OCI-LY3 (cell line): ENCODE measurements at regions not wholly inside any gene's neighbourhood (a gene's known extent, or its start where the extent isn't known, plus 50 kb on each side); places are given as distances from the start of the nearest gene placed in this dataset.

ENCODE experiments used
- H2AFZ ChIP-seq: fragments of 200-600, 300-600 bp; shearing (Covaris generic); 2 replicates; pipeline ENCODE4 v1.6.0; 2014; ENCODE audit warnings: antibody characterized with exemption, low read depth, low read length
- H3K27ac ChIP-seq: fragments of 200-600, 300-600 bp; sonication (generic); 2 replicates; pipeline ENCODE4 v1.5.1; 2014; ENCODE audit warnings: mild to moderate bottlenecking, low read length, moderate library complexity, mixed read lengths
- H3K27me3 ChIP-seq: fragments of 200-600, 300-600 bp; sonication (generic); 2 replicates; pipeline ENCODE4 v1.6.1; 2014; ENCODE audit warnings: low read depth, low read length, mixed read lengths
- H3K36me3 ChIP-seq: fragments of 200-600, 300-600 bp; sonication (generic); replicated peaks from 2 replicates; pipeline ENCODE3; 2014; ENCODE audit warnings: low read depth, low read length, mixed read lengths
- H3K4me1 ChIP-seq: fragments of 300-600, 200-600 bp; sonication (generic); 2 replicates; pipeline ENCODE4 v1.6.1; 2014; ENCODE audit warnings: low read length, mixed read lengths
- H3K4me2 ChIP-seq: fragments of 200-600, 300-600 bp; sonication (generic); 2 replicates; pipeline ENCODE4 v1.6.1; 2014; ENCODE audit warnings: low read length, mixed read lengths
- H3K4me3 ChIP-seq: fragments of 300-600, 200-600 bp; sonication (generic); 2 replicates; pipeline ENCODE4 v1.5.1; 2014; ENCODE audit warnings: antibody characterized with exemption, mild to moderate bottlenecking, low read length, moderate library complexity
- H3K79me2 ChIP-seq: fragments of 300-600, 200-600 bp; shearing (Covaris generic); 2 replicates; pipeline ENCODE4 v1.6.1; 2014; ENCODE audit warnings: mild to moderate bottlenecking, low read length, mixed read lengths
- H3K9ac ChIP-seq: fragments of 300-600, 200-600 bp; shearing (Covaris generic); 2 replicates; pipeline ENCODE4 v1.6.0; 2014; ENCODE audit warnings: mild to moderate bottlenecking, low read length, moderate library complexity
- H3K9me3 ChIP-seq: fragments of 200-600, 300-600 bp; shearing (Covaris generic); 2 replicates; pipeline ENCODE4 v1.6.1; 2014; ENCODE audit warnings: low read length, mixed read lengths; ENCODE audit not compliant: insufficient read depth
- H4K20me1 ChIP-seq: fragments of 200-600, 300-600 bp; sonication (generic); 2 replicates; pipeline ENCODE4 v1.6.1; 2016; ENCODE audit warnings: low read length, mixed read lengths; ENCODE audit not compliant: insufficient read depth
- EZH2phosphoT487 ChIP-seq: fragments of 200-600 bp; shearing (Covaris generic); IDR thresholded peaks from 2 replicates; pipeline ENCODE4 v1.6.1; 2018; ENCODE audit warnings: antibody characterized with exemption, mixed run types, low read depth
- TF ChIP-seq, protein P1 (sequence below): fragments of 200-600, 300-600 bp; sonication (generic); IDR thresholded peaks from 2 replicates; pipeline ENCODE4 v1.5.1; 2014; ENCODE audit warnings: antibody characterized with exemption, low read length, low read depth

GRCh38 chr13:74667656-74668203 is 533.5 kb upstream of the KLF12 start:
- TF ChIP-seq, protein P1, sequence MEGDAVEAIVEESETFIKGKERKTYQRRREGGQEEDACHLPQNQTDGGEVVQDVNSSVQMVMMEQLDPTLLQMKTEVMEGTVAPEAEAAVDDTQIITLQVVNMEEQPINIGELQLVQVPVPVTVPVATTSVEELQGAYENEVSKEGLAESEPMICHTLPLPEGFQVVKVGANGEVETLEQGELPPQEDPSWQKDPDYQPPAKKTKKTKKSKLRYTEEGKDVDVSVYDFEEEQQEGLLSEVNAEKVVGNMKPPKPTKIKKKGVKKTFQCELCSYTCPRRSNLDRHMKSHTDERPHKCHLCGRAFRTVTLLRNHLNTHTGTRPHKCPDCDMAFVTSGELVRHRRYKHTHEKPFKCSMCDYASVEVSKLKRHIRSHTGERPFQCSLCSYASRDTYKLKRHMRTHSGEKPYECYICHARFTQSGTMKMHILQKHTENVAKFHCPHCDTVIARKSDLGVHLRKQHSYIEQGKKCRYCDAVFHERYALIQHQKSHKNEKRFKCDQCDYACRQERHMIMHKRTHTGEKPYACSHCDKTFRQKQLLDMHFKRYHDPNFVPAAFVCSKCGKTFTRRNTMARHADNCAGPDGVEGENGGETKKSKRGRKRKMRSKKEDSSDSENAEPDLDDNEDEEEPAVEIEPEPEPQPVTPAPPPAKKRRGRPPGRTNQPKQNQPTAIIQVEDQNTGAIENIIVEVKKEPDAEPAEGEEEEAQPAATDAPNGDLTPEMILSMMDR: no peak
- TF ChIP-seq EZH2phosphoT487: no peak

DNA sequence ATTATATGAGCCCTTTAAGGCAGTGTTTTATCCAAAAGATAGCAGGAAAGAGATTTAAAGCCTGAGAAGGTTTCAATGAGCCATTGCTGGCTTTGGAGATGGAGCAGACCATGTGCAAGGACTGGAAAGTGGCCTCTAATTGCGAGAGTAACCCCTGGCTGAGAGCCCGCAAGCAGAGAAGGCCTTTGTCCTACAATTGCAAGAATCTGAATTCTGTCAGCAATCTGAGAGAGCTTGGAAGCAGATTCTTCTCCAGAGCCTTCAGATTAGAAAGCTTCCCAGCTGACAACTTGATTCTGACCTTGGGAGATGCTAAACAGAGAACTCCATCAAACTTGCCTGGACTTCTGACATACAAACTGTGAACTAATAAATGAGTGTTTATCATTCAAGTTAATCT is 528.7 kb upstream of the KLF12 start:
- H3K36me3 ChIP-seq: no peaks in the 10 kb centered on the region
- TF ChIP-seq, protein P1: no peak
- TF ChIP-seq EZH2phosphoT487: no peak
- no peaks in the 10 kb centered on the region for H4K20me1 ChIP-seq
- no peak overlapping the region for H3K4me3 ChIP-seq
- no peaks in the 10 kb centered on the region for H3K9me3 ChIP-seq
- no peak overlapping the region for H3K9ac ChIP-seq
- H3K4me2 ChIP-seq: no peak overlapping the region
- H3K4me1 ChIP-seq: no peaks in the 10 kb centered on the region
- H2AFZ ChIP-seq: no peak overlapping the region
- H3K27ac ChIP-seq: no peak overlapping the region
- no peaks in the 10 kb centered on the region for H3K79me2 ChIP-seq
- H3K27me3 ChIP-seq: no peaks in the 10 kb centered on the region

More at GRCh38 chr13:74667656-74668203, 533.5 kb upstream of the KLF12 start:
- no peaks in the 10 kb centered on the region for H3K79me2 ChIP-seq
- no peaks in the 10 kb centered on the region for H3K36me3 ChIP-seq
- no peak overlapping the region for H3K9ac ChIP-seq
- H3K4me3 ChIP-seq: no peak overlapping the region
- no peak overlapping the region for H3K27ac ChIP-seq
- H3K9me3 ChIP-seq: no peaks in the 10 kb centered on the region
- no peaks in the 10 kb centered on the region for H4K20me1 ChIP-seq
- H3K27me3 ChIP-seq: no peaks in the 10 kb centered on the region
- no peaks in the 10 kb centered on the region for H3K4me1 ChIP-seq
- no peak overlapping the region; the same call in 1 of the 2 replicates for H2AFZ ChIP-seq
- H3K4me2 ChIP-seq: no peak overlapping the region

DNA sequence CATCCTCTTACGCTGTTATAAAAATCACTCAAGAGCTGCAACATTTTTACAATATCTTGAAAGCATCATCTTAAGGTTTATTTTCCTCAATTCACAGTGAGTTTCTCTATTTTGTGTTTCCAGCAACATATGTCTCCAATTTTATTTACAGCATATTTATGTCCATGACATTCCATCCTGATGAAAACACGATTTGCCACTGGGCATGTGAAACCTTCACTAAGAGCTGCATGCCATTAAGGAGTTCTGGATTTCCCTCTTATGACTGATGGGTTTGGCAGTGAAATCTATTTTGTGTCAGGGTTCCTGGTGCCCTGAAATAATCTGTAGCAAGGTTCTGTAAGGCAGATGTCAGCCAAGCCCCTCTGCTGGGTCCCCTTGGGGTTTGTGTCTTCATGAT is 527.6 kb upstream of the KLF12 start:
- H4K20me1 ChIP-seq: no peaks in the 10 kb centered on the region
- no peaks in the 10 kb centered on the region for H3K4me1 ChIP-seq
- no peaks in the 10 kb centered on the region for H3K27me3 ChIP-seq
- H3K79me2 ChIP-seq: no peaks in the 10 kb centered on the region
- no peak overlapping the region for H3K4me2 ChIP-seq
- no peak overlapping the region for H2AFZ ChIP-seq
- 0 out of 2 replicates have a peak, but pooled peaks cover 4% of the 10 kb centered on the region for H3K9me3 ChIP-seq
- no peak overlapping the region for H3K9ac ChIP-seq
- H3K27ac ChIP-seq: no peak overlapping the region
- no peaks in the 10 kb centered on the region for H3K36me3 ChIP-seq
- TF ChIP-seq, protein P1: no peak
- no peak for TF ChIP-seq EZH2phosphoT487
- no peak overlapping the region for H3K4me3 ChIP-seq

DNA sequence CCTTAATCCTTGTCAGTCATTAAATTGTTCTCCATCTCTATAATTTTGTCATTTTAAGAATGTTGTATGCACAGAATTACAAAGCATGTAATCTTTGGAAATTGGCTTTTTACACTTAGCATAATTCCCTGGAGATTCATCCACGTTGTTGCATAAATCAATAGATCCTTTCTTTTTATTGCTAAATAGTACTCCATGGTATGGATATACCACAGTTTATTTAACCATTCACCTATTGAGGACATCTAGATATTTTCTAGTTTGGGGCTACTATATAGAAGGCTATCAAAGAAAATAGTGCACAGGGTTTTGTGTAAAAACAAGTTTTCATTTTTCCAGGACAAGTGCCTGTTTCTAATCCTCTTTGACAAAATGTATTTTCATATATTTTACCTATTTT is 523.6 kb upstream of the KLF12 start:
- no peaks in the 10 kb centered on the region for H3K27me3 ChIP-seq
- no peak for TF ChIP-seq EZH2phosphoT487
- TF ChIP-seq, protein P1: no peak
- no peak overlapping the region for H2AFZ ChIP-seq
- no peak overlapping the region for H3K27ac ChIP-seq
- no peaks in the 10 kb centered on the region for H3K79me2 ChIP-seq
- no peak overlapping the region for H3K4me2 ChIP-seq
- H3K4me3 ChIP-seq: no peak overlapping the region
- H3K9ac ChIP-seq: no peak overlapping the region
- no peaks in the 10 kb centered on the region for H3K4me1 ChIP-seq
- no peaks in the 10 kb centered on the region for H4K20me1 ChIP-seq
- H3K9me3 ChIP-seq: 0 out of 2 replicates have a peak, but pooled peaks cover 4% of the 10 kb centered on the region
- no peaks in the 10 kb centered on the region for H3K36me3 ChIP-seq
